GM18870 (cell line): ENCODE measurements at regions not wholly inside any gene's neighbourhood (a gene's known extent, or its start where the extent isn't known, plus 50 kb on each side); places are given as distances from the start of the nearest gene placed in this dataset.

ENCODE experiments used
- ATAC-seq: cut with Tn5 transposase; IDR thresholded peaks from one replicate; pipeline ENCODE4 v1.9.1; 2021; ENCODE audit warnings: moderate library complexity; ENCODE audit not compliant: unreplicated experiment

- ATAC-seq = no peak
Observed at GRCh38 chr17:56648321-56648720, 54.8 kb downstream of the NOG start.

GRCh38 chr17:56648806-56649205 is 55.3 kb downstream of the NOG start:
- ATAC-seq = no peak

- ATAC-seq = no peak
Observed at GRCh38 chr17:56652628-56653027, 59.1 kb downstream of the NOG start.

GRCh38 chr17:56653877-56654276 is 60.4 kb downstream of the NOG start:
- peak; percentile 93 for ATAC-seq

- no peak for ATAC-seq
Observed at GRCh38 chr17:56656701-56657327, 63.3 kb downstream of the NOG start.

- no peak for ATAC-seq
Observed at GRCh38 chr17:56658648-56659047, 65.1 kb downstream of the NOG start.

- ATAC-seq = no peak
Observed at GRCh38 chr17:56659622-56660021, 66.1 kb downstream of the NOG start.

- no peak for ATAC-seq
Observed at GRCh38 chr17:56661906-56662305, 68.4 kb downstream of the NOG start.

GRCh38 chr17:56665864-56666263 is 72.4 kb downstream of the NOG start:
- ATAC-seq = no peak

GRCh38 chr17:56667925-56668458 is 74.5 kb downstream of the NOG start:
- ATAC-seq = no peak

- no peak for ATAC-seq
Observed at GRCh38 chr17:56672195-56672594, 78.7 kb downstream of the NOG start.

GRCh38 chr17:56674401-56674925 is 81.0 kb downstream of the NOG start:
- no peak for ATAC-seq

- ATAC-seq = no peak
Observed at GRCh38 chr17:56675876-56676660, 82.6 kb downstream of the NOG start.

GRCh38 chr17:56676810-56677209 is 83.3 kb downstream of the NOG start:
- no peak for ATAC-seq

GRCh38 chr17:56678249-56679114 is 85.0 kb downstream of the NOG start:
- ATAC-seq = no peak

GRCh38 chr17:56679115-56679776 is 85.7 kb downstream of the NOG start:
- ATAC-seq = no peak

- no peak for ATAC-seq
Observed at GRCh38 chr17:56679777-56680422, 86.4 kb downstream of the NOG start.

- no peak for ATAC-seq
Observed at GRCh38 chr17:56680676-56681075, 87.2 kb downstream of the NOG start.

GRCh38 chr17:56681561-56682266 is 88.2 kb downstream of the NOG start:
- ATAC-seq = peak; percentile 79
